Lower leg skin (tissue), 3 donors: ENCODE measurements at regions not wholly inside any gene's neighbourhood (a gene's known extent, or its start where the extent isn't known, plus 50 kb on each side); places are given as distances from the start of the nearest gene placed in this dataset.

ENCODE experiments used
- CTCF ChIP-seq, 3 donors: fragments of 450-650 bp; IDR thresholded peaks; one replicate each; pipeline ENCODE4 v1.5.1; 2016; ENCODE audit warnings: antibody characterized with exemption in 3 of 3, mild to moderate bottlenecking in 3 of 3, moderate library complexity in 2 of 3
- POLR2A ChIP-seq, 2 donors: fragments of 450-650 bp; IDR thresholded peaks; one replicate each; pipeline ENCODE4 v1.6.1; 2016 to 2017; ENCODE audit warnings: antibody characterized with exemption in 2 of 2, mild to moderate bottlenecking in 1 of 2, moderate library complexity in 1 of 2

- TF ChIP-seq CTCF (IDR thresholded peaks at IDR 0.05) = no peak
- no peak for TF ChIP-seq POLR2A (IDR thresholded peaks at IDR 0.05)
Observed at GRCh38 chr11:71169313-71169712, 83.1 kb downstream of the SHANK2 start.
